ENCODE measurements at regions not wholly inside any gene's neighbourhood (a gene's known extent, or its start where the extent isn't known, plus 50 kb on each side); places are given as distances from the start of the nearest gene placed in this dataset.

- TF ChIP-seq, protein P1, sequence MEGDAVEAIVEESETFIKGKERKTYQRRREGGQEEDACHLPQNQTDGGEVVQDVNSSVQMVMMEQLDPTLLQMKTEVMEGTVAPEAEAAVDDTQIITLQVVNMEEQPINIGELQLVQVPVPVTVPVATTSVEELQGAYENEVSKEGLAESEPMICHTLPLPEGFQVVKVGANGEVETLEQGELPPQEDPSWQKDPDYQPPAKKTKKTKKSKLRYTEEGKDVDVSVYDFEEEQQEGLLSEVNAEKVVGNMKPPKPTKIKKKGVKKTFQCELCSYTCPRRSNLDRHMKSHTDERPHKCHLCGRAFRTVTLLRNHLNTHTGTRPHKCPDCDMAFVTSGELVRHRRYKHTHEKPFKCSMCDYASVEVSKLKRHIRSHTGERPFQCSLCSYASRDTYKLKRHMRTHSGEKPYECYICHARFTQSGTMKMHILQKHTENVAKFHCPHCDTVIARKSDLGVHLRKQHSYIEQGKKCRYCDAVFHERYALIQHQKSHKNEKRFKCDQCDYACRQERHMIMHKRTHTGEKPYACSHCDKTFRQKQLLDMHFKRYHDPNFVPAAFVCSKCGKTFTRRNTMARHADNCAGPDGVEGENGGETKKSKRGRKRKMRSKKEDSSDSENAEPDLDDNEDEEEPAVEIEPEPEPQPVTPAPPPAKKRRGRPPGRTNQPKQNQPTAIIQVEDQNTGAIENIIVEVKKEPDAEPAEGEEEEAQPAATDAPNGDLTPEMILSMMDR (conservative IDR thresholded peaks at IDR 0.05; ENCODE audit: low read length), result no peak
- TF ChIP-seq EZH2phosphoT487 (IDR thresholded peaks at IDR 0.05; ENCODE audit: borderline replicate concordance, low read depth, low read length), result no peak
These were observed 390.9 kb upstream of the TRIB2 start for GRCh38 chr2:12325806-12326205.
